Right atrium auricular region (tissue), 2 donors: ENCODE measurements at regions not wholly inside any gene's neighbourhood (a gene's known extent, or its start where the extent isn't known, plus 50 kb on each side); places are given as distances from the start of the nearest gene placed in this dataset.

ENCODE experiments used
- DNase-seq: peaks from one replicate; pipeline ENCODE4 v3.0.0-alpha.2; 2019; ENCODE audit warnings: low spot score
- H3K27ac ChIP-seq, 2 donors: fragments of 200-600 bp; sonication (generic); 1 replicate in 1 of 2; 2 replicates in 1 of 2; pipeline ENCODE4 v1.5.1; 2016 to 2019
- H3K27me3 ChIP-seq, 2 donors: fragments of 200-600 bp; sonication (generic); one replicate each; pipeline versions ENCODE4 v1.5.1 to v1.6.0; 2017 to 2019
- H3K36me3 ChIP-seq: fragments of 200-600 bp; sonication (generic); one replicate; pipeline ENCODE4 v1.5.1; 2016
- H3K4me1 ChIP-seq, 2 donors: fragments of 200-600 bp; sonication (generic); one replicate each; pipeline versions ENCODE4 v1.5.1 to v1.6.0; 2017 to 2019
- H3K4me3 ChIP-seq, 2 donors: fragments of 200-600 bp; sonication (generic); 1 replicate in 1 of 2; 2 replicates in 1 of 2; pipeline ENCODE4 v1.5.1; 2017 to 2019; ENCODE audit warnings: mild to moderate bottlenecking in 1 of 2, moderate library complexity in 1 of 2
- H3K9me3 ChIP-seq, 2 donors: fragments of 200-600 bp; sonication (generic); one replicate each; pipeline ENCODE4 v1.5.1; 2019
- TF ChIP-seq, protein P1 (sequence below), 2 donors: fragments of 200-600 bp; sonication (generic); IDR thresholded peaks; one replicate each; pipeline ENCODE4 v1.5.1; 2019; ENCODE audit warnings: antibody characterized with exemption in 2 of 2

DNA sequence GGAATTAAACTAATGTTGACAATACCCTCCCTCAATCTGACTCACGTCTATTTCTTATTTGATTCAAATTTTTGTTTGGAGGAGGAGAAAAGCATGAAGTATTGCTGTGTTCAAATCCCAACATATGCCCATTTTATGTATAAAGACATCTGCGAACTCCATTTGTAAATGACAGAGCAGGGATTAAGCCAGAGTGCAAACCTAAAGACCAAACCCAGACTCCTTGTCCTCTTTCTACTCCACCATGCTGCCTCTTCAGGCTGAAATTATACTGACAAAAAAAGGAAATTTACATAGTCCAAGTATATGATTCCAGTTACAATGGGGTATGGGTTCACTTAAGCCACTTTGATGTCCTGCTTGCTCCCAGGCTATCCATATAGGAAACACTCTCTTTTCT lies 383.1 kb downstream of the ADRA2A start:
- Histone ChIP-seq H3K4me3 (no peak overlapping the region), H3K27ac (no peak overlapping the region), H3K4me1 (no peaks in the 10 kb centered on the region), H3K9me3 (no peaks in the 10 kb centered on the region), H3K36me3 (no peaks in the 10 kb centered on the region), H3K27me3 (no peaks in the 10 kb centered on the region)
- no peak for DNase-seq
- TF ChIP-seq, protein P1, sequence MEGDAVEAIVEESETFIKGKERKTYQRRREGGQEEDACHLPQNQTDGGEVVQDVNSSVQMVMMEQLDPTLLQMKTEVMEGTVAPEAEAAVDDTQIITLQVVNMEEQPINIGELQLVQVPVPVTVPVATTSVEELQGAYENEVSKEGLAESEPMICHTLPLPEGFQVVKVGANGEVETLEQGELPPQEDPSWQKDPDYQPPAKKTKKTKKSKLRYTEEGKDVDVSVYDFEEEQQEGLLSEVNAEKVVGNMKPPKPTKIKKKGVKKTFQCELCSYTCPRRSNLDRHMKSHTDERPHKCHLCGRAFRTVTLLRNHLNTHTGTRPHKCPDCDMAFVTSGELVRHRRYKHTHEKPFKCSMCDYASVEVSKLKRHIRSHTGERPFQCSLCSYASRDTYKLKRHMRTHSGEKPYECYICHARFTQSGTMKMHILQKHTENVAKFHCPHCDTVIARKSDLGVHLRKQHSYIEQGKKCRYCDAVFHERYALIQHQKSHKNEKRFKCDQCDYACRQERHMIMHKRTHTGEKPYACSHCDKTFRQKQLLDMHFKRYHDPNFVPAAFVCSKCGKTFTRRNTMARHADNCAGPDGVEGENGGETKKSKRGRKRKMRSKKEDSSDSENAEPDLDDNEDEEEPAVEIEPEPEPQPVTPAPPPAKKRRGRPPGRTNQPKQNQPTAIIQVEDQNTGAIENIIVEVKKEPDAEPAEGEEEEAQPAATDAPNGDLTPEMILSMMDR (IDR thresholded peaks at IDR 0.05), result no peak

DNA sequence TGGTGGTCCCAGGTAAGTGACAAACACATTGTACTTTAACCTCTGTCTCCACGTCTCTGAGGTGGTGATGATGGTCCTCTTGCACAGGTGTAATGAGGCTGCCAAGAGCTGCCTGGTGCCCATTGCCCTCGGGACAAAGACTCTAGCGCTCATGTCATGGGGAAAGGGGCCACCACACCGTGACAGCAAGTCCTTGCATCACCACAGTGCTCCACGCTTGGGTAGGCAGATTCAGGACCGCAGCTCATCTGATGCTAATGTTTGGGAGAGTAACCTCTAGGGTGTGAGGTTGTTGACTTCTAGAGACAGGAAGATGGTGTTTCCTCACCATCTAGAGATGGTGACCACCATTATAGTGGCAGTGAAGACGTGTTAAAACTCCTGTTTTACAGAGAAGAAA lies 395.6 kb downstream of the ADRA2A start:
- Histone ChIP-seq H3K27ac (no peak overlapping the region), H3K36me3 (no peaks in the 10 kb centered on the region), H3K27me3 (no peaks in the 10 kb centered on the region), H3K4me1 (no peaks in the 10 kb centered on the region), H3K4me3 (no peak overlapping the region), H3K9me3 (no peaks in the 10 kb centered on the region)
- TF ChIP-seq, protein P1 (IDR thresholded peaks at IDR 0.05), result no peak
- no peak for DNase-seq

DNA sequence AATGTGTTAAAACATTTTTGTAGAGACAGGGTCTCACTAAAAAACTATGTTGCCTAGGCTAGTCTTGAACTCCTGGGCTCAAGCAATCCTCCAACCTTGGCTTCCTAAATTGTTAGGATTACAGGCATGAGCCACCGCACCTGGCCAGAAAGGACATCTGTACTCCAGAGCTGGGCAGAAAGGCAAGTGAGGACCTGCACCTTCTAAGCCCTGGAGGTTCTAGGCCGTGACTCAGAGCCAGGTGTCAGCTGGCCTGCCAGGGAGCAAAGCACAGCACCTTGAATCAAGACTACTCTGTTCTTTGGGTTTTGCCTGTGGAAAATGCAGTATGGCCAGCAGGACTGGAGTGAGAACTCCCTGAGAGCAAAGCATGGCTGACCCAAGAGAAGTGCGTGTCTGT lies 396.5 kb downstream of the ADRA2A start:
- Histone ChIP-seq H3K4me1 (no peaks in the 10 kb centered on the region), H3K4me3 (no peak overlapping the region), H3K27ac (no peak overlapping the region), H3K9me3 (no peaks in the 10 kb centered on the region), H3K27me3 (no peaks in the 10 kb centered on the region), H3K36me3 (no peaks in the 10 kb centered on the region)
- TF ChIP-seq, protein P1 (IDR thresholded peaks at IDR 0.05), result no peak
- DNase-seq, result no peak

DNA sequence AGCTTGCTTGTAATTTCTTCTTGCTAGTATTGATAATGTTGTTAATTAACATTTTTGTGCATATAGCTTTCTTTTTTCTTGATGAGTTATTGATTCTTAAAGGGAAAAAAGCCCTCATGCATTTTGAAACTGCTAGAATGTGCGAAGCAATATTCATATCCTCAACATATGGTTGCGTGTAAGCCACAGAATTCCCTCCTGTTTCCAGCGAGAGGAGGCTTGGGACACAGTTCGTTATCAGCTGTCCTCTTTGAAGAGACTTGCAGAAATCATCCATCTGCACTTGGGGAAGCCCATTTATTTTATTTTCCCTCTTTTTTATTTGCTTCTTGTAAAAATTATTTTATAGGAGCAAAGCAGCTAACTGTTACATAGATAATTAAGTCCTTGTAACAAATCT lies 398.0 kb downstream of the ADRA2A start:
- DNase-seq, result no peak
- Histone ChIP-seq H3K4me3 (no peak overlapping the region), H3K4me1 (no peaks in the 10 kb centered on the region), H3K36me3 (no peaks in the 10 kb centered on the region), H3K27ac (no peak overlapping the region), H3K9me3 (no peaks in the 10 kb centered on the region), H3K27me3 (no peaks in the 10 kb centered on the region)
- TF ChIP-seq, protein P1 (IDR thresholded peaks at IDR 0.05), result no peak

DNA sequence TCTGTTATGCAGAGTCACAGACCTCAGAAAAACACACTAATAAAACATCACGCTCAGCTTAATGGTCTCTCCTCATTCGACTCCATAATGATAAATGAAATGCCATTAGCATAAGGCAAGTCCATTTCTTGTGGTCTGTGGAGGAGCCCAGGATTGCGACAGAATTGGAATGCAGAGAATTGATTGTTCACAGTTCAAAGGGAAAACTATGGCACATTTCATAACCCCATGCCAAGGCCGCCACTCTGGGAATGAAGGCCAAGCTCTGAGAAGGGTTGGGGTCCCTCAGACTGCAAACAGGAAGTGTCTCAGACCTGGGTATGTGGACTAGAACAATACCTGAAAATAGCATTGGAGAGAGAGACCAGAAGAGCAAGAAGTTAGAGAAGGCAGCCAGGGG lies 398.9 kb downstream of the ADRA2A start:
- Histone ChIP-seq H3K4me3 (no peak overlapping the region), H3K36me3 (no peaks in the 10 kb centered on the region), H3K9me3 (no peaks in the 10 kb centered on the region), H3K27me3 (no peaks in the 10 kb centered on the region), H3K4me1 (no peaks in the 10 kb centered on the region), H3K27ac (no peak overlapping the region)
- TF ChIP-seq, protein P1 (IDR thresholded peaks at IDR 0.05), result no peak
- no peak for DNase-seq

DNA sequence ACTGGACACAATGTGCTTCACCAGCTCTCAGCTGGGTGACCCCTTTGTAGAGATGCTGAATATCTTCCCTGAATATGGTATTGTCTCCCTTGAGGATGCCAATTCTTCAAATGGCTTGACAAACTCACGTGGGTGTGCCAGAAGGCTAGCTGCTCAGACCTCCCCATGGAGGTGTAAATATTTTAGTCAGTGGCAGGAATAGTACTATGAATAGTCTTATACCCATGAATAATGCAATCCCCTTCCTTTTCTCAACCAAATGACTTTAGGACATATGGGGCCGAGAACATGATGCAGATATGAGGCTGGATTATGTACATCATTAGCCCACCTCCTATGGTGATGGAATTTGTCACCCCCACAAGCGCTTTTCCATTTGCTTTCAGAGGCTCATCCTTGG lies 401.8 kb downstream of the ADRA2A start:
- no peaks in the 10 kb centered on the region for H3K9me3 ChIP-seq
- no peak overlapping the region for H3K27ac ChIP-seq
- no peaks in the 10 kb centered on the region for H3K4me1 ChIP-seq
- H3K27me3 ChIP-seq, result no peaks in the 10 kb centered on the region
- H3K36me3 ChIP-seq, result no peaks in the 10 kb centered on the region
- H3K4me3 ChIP-seq, result no peak overlapping the region
- no peak for DNase-seq
- TF ChIP-seq, protein P1 (IDR thresholded peaks at IDR 0.05), result no peak
